ENCODE measurements at regions not wholly inside any gene's neighbourhood (a gene's known extent, or its start where the extent isn't known, plus 50 kb on each side); places are given as distances from the start of the nearest gene placed in this dataset.

DNA sequence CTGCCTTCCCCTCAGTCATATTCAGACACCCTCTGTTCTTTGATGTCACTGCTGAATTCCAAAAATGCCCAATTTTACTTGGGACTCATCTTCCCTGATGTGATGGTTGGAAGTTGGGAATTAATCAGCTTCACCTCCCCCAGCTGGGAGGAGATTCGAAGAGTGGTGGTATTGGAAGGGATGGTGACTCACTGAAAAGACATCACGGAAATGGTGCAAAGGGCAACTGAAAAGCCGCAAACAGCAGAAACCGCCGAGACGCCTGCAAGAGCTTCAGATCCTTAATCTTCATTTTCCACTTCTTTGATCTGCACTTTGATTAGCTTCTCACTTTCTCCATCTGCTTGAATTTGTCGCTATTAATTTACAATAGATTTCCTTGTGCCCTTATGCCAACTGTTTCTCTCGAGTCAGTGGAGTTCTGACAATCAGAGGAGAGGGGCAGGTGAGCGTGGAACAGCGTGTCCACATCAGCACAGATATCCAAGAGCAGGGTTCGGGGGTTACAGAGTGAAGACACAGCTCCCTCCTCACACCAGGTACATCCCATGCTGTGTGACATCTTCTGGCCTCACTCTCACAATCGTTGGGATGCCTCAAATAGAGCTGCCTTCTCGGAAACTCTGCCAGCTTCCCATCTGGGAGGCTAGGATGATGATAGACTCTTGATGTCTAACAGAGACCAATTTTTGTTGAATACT, 325.4 kb downstream of the BRD1 start:
- TF ChIP-seq, protein P1, sequence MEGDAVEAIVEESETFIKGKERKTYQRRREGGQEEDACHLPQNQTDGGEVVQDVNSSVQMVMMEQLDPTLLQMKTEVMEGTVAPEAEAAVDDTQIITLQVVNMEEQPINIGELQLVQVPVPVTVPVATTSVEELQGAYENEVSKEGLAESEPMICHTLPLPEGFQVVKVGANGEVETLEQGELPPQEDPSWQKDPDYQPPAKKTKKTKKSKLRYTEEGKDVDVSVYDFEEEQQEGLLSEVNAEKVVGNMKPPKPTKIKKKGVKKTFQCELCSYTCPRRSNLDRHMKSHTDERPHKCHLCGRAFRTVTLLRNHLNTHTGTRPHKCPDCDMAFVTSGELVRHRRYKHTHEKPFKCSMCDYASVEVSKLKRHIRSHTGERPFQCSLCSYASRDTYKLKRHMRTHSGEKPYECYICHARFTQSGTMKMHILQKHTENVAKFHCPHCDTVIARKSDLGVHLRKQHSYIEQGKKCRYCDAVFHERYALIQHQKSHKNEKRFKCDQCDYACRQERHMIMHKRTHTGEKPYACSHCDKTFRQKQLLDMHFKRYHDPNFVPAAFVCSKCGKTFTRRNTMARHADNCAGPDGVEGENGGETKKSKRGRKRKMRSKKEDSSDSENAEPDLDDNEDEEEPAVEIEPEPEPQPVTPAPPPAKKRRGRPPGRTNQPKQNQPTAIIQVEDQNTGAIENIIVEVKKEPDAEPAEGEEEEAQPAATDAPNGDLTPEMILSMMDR (IDR thresholded peaks at IDR 0.05), result no peak
- TF ChIP-seq, protein P2, sequence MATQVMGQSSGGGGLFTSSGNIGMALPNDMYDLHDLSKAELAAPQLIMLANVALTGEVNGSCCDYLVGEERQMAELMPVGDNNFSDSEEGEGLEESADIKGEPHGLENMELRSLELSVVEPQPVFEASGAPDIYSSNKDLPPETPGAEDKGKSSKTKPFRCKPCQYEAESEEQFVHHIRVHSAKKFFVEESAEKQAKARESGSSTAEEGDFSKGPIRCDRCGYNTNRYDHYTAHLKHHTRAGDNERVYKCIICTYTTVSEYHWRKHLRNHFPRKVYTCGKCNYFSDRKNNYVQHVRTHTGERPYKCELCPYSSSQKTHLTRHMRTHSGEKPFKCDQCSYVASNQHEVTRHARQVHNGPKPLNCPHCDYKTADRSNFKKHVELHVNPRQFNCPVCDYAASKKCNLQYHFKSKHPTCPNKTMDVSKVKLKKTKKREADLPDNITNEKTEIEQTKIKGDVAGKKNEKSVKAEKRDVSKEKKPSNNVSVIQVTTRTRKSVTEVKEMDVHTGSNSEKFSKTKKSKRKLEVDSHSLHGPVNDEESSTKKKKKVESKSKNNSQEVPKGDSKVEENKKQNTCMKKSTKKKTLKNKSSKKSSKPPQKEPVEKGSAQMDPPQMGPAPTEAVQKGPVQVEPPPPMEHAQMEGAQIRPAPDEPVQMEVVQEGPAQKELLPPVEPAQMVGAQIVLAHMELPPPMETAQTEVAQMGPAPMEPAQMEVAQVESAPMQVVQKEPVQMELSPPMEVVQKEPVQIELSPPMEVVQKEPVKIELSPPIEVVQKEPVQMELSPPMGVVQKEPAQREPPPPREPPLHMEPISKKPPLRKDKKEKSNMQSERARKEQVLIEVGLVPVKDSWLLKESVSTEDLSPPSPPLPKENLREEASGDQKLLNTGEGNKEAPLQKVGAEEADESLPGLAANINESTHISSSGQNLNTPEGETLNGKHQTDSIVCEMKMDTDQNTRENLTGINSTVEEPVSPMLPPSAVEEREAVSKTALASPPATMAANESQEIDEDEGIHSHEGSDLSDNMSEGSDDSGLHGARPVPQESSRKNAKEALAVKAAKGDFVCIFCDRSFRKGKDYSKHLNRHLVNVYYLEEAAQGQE (IDR thresholded peaks at IDR 0.05; ENCODE audit: insufficient read depth in 1 of 2, low read depth in 2 of 2, low read length in 1 of 2), result no peak
- TF ChIP-seq TCF7L2 (IDR thresholded peaks at IDR 0.05; ENCODE audit: low read depth, low read length), result no peak
- TF ChIP-seq POLR2AphosphoS5 (IDR thresholded peaks at IDR 0.05; ENCODE audit: low read depth, low read length), result no peak

Data from Panc1 (cell line).